Large intestine (tissue), 3 donors: ENCODE measurements at regions not wholly inside any gene's neighbourhood (a gene's known extent, or its start where the extent isn't known, plus 50 kb on each side); places are given as distances from the start of the nearest gene placed in this dataset.

ENCODE experiments used
- DNase-seq, 2 donors: peaks; one replicate each; pipeline versions ENCODE4 v3.0.0 to v3.0.0-alpha.2; 2013
- H3K27ac ChIP-seq: one replicate; pipeline ENCODE4 v1.5.1; 2013; ENCODE audit warnings: low read length
- H3K27me3 ChIP-seq: 2 replicates; pipeline ENCODE4 v1.6.1; 2013; ENCODE audit warnings: low read length; ENCODE audit not compliant: control insufficient read depth, insufficient read depth
- H3K36me3 ChIP-seq: 2 replicates; pipeline ENCODE4 v1.6.1; 2013; ENCODE audit warnings: low read length; ENCODE audit not compliant: control insufficient read depth, insufficient read depth
- H3K4me1 ChIP-seq: one replicate; pipeline ENCODE4 v1.6.1; 2013; ENCODE audit warnings: low read length; ENCODE audit not compliant: control insufficient read depth, insufficient read depth
- H3K4me3 ChIP-seq: one replicate; pipeline ENCODE4 v1.5.1; 2013; ENCODE audit warnings: low read length
- H3K9me3 ChIP-seq: one replicate; pipeline ENCODE4 v1.6.1; 2013; ENCODE audit warnings: mild to moderate bottlenecking, low read depth, low read length, moderate library complexity; ENCODE audit not compliant: control insufficient read depth
- WGBS: methylation state at CpG from one replicate; pipeline ENCODE4 v1.1.5; 2013; ENCODE audit warnings: low lambda C conversion rate; ENCODE audit not compliant: insufficient coverage; 5-methylcytosine and 5-hydroxymethylcytosine counted together

GRCh38 chr3:132800958-132801357 lies 78.7 kb upstream of the NPHP3 start:
- no CpG with 5 or more reads among the region's 2 CpGs for WGBS
- no peaks in the 10 kb centered on the region for H3K36me3 ChIP-seq
- H3K4me3 ChIP-seq: no peak overlapping the region
- no peak overlapping the region for H3K27ac ChIP-seq
- no peaks in the 10 kb centered on the region for H3K27me3 ChIP-seq
- no peaks in the 10 kb centered on the region for H3K9me3 ChIP-seq
- no peak for DNase-seq
- no peaks in the 10 kb centered on the region for H3K4me1 ChIP-seq

GRCh38 chr3:132790806-132791205 lies 68.6 kb upstream of the NPHP3 start:
- no peaks in the 10 kb centered on the region for H3K27me3 ChIP-seq
- no peak for DNase-seq
- H3K9me3 ChIP-seq: no peaks in the 10 kb centered on the region
- no peak overlapping the region for H3K27ac ChIP-seq
- H3K36me3 ChIP-seq: no peaks in the 10 kb centered on the region
- H3K4me3 ChIP-seq: no peak overlapping the region
- no peaks in the 10 kb centered on the region for H3K4me1 ChIP-seq

GRCh38 chr3:132789959-132790358 lies 67.8 kb upstream of the NPHP3 start:
- Histone ChIP-seq H3K27ac (no peak overlapping the region), H3K4me1 (no peaks in the 10 kb centered on the region), H3K36me3 (no peaks in the 10 kb centered on the region), H3K9me3 (no peaks in the 10 kb centered on the region), H3K27me3 (no peaks in the 10 kb centered on the region), H3K4me3 (no peak overlapping the region)
- no CpG with 5 or more reads among the region's 6 CpGs for WGBS
- no peak for DNase-seq

DNA sequence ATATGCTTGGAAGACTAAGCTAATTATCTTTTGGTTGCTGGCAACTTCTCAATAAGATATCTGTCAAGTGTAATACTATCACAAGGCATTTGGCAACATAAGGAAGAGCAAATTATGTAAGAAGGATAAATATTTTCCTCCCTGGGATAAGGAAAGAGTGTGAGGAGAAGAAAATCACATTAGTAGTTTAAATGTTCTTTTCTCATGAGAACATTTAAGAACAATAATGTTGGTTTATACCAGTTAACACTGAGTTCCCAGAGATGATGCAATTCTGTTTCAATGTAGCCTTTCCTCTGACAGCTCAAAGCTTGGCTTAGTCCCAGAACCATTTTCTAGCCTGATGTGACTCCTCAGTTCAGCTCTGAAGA lies 66.1 kb upstream of the NPHP3 start:
- Histone ChIP-seq H3K36me3 (no peaks in the 10 kb centered on the region), H3K27ac (no peak overlapping the region), H3K4me3 (no peak overlapping the region), H3K9me3 (no peaks in the 10 kb centered on the region), H3K27me3 (no peaks in the 10 kb centered on the region), H3K4me1 (no peaks in the 10 kb centered on the region)
- peak; percentile 4 to 16 for DNase-seq

DNA sequence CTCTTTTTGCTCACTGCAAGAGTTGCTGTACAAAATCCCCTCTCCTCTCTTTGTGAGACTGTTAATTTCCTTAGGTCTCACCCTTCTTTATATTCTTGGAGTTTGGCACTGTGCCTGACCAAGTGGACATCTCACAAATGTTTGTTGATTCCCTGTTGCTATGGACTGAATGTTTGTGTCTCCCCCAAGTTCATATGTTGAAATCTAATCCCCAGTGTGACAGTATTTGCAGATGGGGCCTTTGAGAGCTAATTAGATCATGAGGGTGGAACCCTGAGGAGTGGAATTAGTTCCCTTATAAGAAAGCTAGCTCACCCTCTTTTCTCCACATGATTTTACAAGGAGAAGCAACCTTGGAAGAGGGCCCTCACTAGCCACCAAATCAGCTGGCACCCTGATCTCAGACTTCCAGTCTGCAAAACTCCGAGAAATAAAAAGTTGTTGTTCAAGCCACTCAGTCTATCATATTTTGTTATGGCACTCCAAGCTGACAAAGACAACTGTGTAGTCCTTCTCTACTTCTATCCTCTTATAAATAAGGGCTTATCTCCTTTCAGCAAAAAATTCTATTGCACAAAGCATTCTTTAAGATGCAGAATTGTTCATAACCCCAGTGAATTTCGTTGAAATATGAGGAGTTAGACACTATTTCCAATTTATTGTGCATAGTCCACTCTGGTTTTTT lies 65.5 kb upstream of the NPHP3 start:
- Histone ChIP-seq H3K9me3 (no peaks in the 10 kb centered on the region), H3K27me3 (no peaks in the 10 kb centered on the region), H3K4me1 (no peaks in the 10 kb centered on the region), H3K36me3 (no peaks in the 10 kb centered on the region), H3K4me3 (no peak overlapping the region), H3K27ac (no peak overlapping the region)
- peak in 1 of 2 donors; percentile 9 for DNase-seq
- WGBS: 83% methylated on average over 1 of the region's 2 CpGs

- no CpG with 5 or more reads among the region's 3 CpGs for WGBS
- H3K4me3 ChIP-seq: no peak overlapping the region
- H3K9me3 ChIP-seq: no peaks in the 10 kb centered on the region
- H3K36me3 ChIP-seq: no peaks in the 10 kb centered on the region
- H3K27ac ChIP-seq: no peak overlapping the region
- no peaks in the 10 kb centered on the region for H3K4me1 ChIP-seq
- no peak for DNase-seq
- no peaks in the 10 kb centered on the region for H3K27me3 ChIP-seq
These were observed 64.7 kb upstream of the NPHP3 start for GRCh38 chr3:132786890-132787289.

DNA sequence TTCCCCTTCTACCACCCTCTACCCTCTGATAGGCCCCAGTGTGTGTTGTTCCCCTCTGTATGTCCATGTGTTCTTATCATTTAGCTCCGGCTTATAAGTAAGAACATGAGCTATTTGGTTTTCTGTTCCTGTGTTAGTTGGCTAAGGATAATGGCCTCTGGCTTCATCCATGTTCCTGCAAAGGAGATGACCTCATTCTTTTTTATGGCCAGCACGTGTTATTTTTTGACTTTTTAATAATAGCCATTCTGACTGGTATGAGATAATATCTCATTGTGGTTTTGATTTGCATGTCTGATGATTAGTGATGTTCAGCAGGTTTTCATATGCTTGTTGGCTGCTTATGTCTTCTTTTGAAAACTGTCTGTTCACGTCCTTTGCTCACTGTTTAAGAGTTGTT lies 63.1 kb upstream of the NPHP3 start:
- DNase-seq: no peak
- H3K4me3 ChIP-seq: no peak overlapping the region
- H3K36me3 ChIP-seq: no peaks in the 10 kb centered on the region
- H3K27ac ChIP-seq: no peak overlapping the region
- H3K27me3 ChIP-seq: no peaks in the 10 kb centered on the region
- H3K9me3 ChIP-seq: no peaks in the 10 kb centered on the region
- WGBS: 50% methylated on average over 1 of the region's 3 CpGs
- H3K4me1 ChIP-seq: no peaks in the 10 kb centered on the region

- no CpG with 5 or more reads among the region's 1 CpG for WGBS
- Histone ChIP-seq H3K36me3 (no peaks in the 10 kb centered on the region), H3K4me1 (no peaks in the 10 kb centered on the region), H3K9me3 (no peaks in the 10 kb centered on the region), H3K27me3 (no peaks in the 10 kb centered on the region), H3K4me3 (no peak overlapping the region), H3K27ac (no peak overlapping the region)
- DNase-seq: no peak
These were observed 62.4 kb upstream of the NPHP3 start for GRCh38 chr3:132784502-132785025.

DNA sequence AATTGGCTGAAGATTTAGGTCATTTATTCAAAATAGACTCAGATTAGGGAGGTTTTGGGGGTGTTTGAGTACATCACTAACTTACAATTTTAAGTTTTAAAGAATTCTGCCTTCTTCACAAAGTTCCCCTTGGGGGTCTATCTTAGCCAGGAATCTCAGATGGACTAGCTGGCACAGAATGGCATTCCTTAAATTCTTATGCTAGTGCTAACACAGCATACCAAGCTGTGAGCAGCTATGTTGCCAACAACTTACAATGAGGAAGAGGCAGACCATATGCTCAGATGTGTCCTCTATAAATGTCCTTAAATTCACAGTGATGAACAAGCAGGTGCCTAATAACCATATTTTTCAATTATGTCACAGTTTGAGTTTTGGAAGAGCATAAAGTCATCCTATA lies 60.9 kb upstream of the NPHP3 start:
- Histone ChIP-seq H3K36me3 (no peaks in the 10 kb centered on the region), H3K9me3 (no peaks in the 10 kb centered on the region), H3K27me3 (no peaks in the 10 kb centered on the region), H3K4me1 (no peaks in the 10 kb centered on the region), H3K27ac (no peak overlapping the region), H3K4me3 (no peak overlapping the region)
- no peak for DNase-seq

DNA sequence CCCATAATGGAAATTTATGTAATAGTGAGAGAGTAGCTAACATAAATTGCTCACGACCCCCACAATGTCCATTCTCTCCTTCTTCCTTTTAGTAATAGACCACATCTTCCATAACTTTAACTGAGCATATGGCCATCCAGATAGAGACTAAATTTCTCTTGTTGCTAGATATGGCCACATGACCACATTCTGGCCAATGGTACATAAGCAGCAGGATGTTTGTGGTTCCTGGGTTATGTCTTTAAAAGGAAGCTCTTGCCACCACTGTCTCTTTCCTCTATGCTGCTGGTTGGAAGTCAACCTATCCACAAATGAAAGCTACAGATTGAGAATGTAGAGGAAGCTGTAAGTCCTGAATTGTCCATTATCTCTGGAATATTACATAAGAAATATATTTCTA lies 59.7 kb upstream of the NPHP3 start:
- DNase-seq: no peak
- no peaks in the 10 kb centered on the region for H3K27me3 ChIP-seq
- WGBS: no CpG with 5 or more reads among the region's 1 CpG
- no peaks in the 10 kb centered on the region for H3K4me1 ChIP-seq
- H3K27ac ChIP-seq: no peak overlapping the region
- no peaks in the 10 kb centered on the region for H3K9me3 ChIP-seq
- no peaks in the 10 kb centered on the region for H3K36me3 ChIP-seq
- no peak overlapping the region for H3K4me3 ChIP-seq

- no peaks in the 10 kb centered on the region for H3K36me3 ChIP-seq
- no peak overlapping the region for H3K4me3 ChIP-seq
- H3K4me1 ChIP-seq: no peaks in the 10 kb centered on the region
- no peak for DNase-seq
- no peaks in the 10 kb centered on the region for H3K9me3 ChIP-seq
- no peaks in the 10 kb centered on the region for H3K27me3 ChIP-seq
- H3K27ac ChIP-seq: no peak overlapping the region
- 83% methylated on average over 2 of the region's 3 CpGs for WGBS
These were observed 55.0 kb upstream of the NPHP3 start for GRCh38 chr3:132777171-132777570.
